Stimulated activated CD8-positive, alpha-beta memory T cell treated with anti-CD3 and anti-CD28 coated beads, Interleukin-15, amount 100 ng/mL, for 4 hours (primary cell): ENCODE measurements at regions not wholly inside any gene's neighbourhood (a gene's known extent, or its start where the extent isn't known, plus 50 kb on each side); places are given as distances from the start of the nearest gene placed in this dataset.
"Not testable (repeated sequence)": the region's sequence is repeated elsewhere in the genome, so short reads cannot be mapped to it uniquely, and the experiment has no call there.

ENCODE experiments used
- DNase-seq, 2 donors: peaks; one replicate each; pipeline ENCODE4 v3.0.0-alpha.2; 2020; ENCODE audit warnings: low read depth in 2 of 2

DNA sequence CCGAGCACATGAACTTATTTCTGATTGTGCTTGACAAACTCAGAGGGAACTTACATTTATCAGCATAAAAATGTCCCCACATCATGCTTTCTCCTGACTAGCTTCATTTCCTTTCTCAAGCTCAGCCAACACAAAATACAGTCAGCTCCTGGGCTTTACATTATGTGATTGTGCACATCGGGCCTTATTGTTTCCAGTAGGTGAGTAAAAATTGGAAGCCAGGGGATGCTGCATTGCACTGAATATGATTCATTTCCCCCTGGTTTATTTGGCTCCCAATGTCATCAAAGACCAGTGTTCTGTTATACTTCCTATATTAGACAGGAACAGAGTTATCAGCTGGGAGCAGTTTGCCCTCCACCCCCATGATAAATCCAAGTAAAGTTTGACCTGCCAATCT lies 521.8 kb downstream of the RMST start:
- DNase-seq: no peak

DNA sequence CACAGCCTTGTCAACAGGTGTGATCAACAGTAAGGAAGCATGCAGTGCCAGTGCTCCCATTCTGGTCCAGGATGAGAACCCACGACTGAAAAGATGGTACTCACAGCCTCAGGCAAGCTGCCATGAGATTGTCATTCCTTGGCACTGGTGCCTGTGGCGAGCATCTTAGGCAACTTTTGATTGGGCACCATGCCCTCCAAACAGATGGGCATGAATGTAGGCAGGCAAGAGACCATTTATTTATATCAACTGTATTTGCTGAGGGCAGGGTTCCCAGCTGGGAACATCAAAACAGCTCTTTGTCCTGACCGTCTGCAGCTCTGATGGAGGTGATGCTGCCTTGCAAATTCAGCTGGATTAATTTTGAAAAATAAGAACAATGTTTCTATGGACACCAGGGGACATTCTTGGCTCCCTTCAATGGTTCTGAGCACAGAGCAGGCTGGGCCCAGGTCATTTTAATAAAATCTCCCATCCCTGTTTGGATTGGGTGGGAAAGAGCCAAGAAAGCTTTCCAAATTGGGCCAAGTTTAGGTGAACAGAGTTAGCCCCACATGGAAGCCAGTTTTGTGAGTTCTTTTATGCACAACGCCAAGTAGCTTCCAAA lies 522.5 kb downstream of the RMST start:
- no peak for DNase-seq

DNA sequence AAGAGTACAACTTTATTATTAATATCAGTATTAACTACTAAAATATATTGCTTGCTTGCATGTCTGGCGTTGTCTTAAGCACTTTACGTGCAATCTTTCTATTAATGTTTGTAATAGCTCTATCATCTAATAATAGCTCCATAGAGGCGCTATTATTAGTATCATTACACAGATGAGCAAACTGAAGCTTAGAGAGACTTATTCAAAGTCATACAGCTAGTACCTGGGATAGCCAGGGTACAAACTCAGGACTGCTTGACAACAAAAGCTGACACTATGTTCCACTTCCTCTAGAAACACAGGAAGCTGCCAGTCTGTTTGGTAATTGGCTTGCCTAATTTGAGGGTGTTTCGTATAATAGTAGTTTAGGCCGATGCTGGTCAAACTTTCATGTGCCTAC lies 523.2 kb downstream of the RMST start:
- DNase-seq: no peak

DNA sequence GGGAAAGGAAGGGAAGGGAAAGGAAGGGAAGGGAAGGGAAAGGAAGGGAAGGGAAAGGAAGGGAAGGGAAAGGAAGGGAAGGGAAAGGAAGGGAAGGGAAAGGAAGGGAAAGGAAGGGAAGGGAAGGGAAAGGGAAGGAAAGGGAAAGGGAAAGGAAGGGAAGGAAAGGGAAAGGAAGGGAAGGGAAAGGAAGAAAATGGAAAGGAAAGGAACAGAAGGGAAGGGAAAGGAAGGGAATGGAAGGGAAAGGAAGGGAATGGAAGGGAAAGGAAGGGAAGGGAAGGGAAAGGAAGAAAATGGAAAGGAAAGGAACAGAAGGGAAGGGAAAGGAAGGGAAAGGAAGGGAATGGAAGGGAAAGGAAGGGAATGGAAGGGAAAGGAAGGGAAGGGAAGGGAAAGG lies 526.0 kb downstream of the RMST start:
- DNase-seq: not testable (repeated sequence)

DNA sequence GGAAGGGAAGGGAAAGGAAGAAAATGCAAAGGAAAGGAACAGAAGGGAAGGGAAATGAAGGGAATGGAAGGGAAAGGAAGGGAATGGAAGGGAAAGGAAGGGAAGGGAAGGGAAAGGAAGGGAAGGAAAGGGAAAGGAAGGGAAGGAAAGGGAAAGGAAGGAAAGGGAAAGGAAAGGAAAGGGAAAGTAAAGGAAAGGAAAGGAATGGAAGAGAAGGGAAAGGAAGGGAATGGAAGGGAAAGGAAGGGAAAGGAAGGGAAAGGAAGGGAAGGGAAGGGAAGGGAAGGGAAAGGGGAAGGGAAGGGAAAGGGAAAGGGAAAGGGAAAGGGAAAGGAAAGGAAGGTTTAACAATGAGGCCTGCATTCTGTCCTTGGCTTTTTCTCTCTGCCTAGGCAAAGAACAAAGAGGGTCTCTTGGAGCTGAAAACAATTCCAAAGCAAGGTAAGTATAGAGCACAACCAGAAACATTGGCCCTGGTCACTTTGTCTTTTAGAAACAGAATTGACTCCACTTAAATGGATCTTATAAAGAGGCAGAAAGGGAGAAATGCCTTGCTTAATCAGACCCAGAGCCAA lies 525.9 kb upstream of the TMPO start:
- no peak for DNase-seq

DNA sequence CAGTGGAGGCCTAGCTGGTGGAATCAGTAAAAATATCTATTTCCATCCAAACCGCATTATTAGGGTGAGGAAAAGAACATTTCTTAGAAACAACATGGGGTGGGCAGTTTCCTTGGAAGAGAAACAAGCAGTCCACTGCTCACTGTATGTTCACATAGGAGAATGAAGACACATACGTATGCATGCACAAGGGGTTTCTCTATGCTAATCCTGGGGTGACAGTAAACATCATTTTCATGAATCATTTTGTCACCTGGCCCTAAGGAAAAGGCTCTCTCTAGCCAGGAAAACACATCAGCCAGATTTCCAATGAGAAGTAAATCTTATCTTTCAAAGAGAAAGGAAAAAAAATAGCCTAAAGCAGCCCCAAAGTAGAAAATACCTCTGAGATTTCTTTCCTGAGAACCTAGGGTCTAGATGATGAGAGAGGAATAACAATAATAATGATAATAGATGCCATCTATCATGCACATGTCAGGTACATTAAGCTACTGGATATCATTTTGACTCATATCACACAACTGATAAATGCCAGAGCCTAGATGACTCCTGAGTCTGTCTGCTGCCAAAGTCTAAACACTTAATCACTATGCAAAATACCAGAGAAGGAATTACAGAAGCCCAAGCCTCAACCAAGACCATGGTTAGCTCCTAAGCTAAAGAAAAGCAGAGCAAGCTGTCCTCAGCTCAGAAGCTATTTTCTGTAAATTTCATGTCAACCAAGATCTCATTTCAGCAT lies 520.5 kb upstream of the TMPO start:
- DNase-seq: no peak

DNA sequence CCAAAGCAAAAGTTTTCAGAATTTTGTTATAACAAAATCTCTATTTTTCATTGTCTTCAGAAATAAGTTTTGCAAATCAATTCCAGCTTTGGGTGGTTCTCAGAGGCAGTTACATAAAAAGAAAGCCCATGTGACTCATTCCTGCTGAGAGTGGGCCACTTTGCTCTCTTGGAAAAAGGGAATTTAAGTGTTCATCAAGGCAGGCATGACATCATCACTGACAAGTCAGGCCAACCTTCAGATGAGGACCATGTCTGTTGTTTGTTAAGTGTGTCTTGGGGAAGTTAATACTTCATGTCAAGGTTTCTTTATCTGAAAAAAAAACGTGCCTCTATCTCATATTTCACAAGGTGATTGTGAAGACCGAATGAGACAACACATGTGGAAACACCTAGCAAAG lies 519.8 kb upstream of the TMPO start:
- DNase-seq: no peak

DNA sequence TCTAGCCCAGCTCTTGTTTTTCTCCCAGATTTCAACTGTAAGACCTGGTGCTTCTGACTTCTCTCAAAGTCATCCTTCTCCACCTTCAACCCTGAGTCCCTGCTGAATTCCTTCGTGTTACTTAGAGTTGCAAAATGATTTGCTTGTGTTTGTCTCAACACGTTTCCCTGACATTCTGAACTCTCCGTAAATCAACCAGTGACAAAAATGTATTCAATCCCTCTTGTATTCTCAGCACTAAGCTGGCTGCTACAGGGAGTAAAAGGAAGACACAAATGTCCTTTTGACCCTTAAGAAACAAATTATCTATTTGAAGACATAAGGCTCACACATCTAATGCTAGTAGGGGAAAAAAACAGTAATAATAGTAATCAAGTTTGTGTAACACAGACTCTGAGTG lies 514.0 kb upstream of the TMPO start:
- no peak for DNase-seq

DNA sequence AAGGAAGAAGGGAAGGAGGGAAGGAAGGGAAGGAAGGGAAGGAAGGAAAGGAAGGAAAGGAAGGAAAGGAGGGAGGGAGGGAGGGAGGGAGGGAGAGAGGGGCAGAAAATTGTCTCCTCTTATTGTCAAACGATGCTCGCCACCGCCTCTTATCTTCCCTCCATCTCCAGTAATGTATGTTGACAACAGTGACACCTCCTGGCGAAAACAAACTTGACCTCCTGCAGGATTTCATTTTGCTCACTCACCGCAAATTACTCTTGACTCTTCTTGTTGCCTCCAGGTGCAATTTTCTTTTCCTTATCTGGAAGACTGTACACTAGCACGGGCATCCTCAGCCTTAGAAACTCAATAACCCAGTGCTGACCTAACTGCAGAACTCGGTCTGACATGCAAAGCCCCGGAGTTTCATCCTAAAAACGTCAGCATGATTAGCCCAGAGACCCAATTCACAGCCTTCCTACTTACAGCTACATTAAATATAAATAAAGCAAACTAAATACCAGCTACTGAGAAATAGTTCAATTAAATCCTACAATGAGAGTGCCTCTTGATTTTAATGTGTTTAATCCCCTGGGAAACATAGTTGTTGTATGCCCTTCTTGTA lies 512.4 kb upstream of the TMPO start:
- DNase-seq: no peak

DNA sequence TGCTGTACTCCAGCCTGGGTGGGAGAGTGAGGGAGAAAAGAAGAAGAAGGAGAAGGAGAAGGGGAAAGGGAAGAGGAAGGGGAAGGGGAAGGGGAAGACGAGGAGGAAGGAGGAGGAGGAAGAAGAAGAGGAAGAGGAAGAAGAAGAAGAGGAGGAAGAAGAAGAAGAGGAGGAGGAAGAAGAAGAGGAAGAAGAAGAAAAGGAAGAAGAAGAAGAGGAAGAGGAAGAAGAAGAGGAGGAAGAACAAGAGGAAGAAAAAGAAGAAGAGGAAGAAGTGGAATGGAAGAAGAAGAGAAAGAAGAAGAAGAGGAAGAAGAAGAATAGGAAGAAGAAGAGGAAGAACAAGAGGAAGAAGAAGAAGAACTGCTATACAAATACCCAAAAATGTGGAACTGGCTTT lies 507.4 kb upstream of the TMPO start:
- no peak for DNase-seq

DNA sequence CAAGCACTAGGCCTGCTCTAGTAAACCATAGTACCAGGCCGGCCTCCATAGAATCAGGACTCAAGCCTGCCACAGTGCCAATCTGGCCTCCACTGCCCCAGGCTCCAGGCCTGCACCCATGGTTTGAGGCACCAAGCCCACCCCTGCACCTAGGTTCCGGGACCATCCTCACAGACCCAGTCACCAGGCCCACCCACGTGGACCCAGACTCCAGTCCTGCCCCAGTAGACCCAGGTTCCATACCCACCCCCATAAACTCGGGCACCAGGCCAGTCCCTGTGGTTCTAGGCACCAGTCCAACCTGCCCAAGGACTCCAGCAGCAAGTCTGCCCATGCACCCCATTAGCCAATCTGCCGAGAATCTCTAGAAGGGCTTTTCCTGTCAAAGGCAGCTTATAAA lies 501.8 kb upstream of the TMPO start:
- no peak for DNase-seq

DNA sequence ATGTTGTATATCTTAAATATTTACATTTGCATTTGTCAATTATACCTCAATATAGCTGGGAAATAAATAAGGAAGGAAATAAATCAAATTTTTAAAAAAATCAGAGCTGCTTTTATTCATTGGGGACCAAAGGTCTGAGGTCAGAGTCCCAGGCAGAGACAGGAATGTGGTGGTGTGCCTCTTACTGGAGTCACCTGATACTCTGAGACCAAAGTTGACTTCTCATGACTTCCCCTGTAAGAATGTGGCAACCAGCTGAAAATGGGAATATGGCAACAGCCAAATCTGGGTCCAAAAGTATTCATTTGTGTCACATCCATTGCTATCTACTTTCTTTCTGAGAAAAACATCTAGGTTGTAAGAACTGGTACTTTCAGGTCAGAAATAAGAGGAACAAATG lies 496.6 kb upstream of the TMPO start:
- DNase-seq: no peak

DNA sequence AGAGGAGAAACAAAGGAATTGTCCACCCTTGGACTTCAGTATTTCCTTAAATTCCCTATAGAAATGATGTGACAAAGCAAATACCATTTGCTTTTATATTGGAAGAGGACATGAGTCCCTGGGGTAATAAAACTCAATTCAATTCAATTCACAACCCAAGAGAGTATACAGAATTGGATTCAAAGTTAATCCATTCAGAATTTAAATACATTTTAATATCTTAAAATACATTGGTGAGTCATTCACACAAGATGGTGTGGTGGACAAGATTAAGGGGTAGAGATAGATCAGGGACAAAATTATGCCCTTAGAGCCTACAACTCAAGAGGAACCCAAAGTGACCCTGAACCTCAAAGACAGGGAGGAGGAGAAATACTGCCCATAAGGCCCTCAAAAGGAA lies 495.0 kb upstream of the TMPO start:
- no peak for DNase-seq

DNA sequence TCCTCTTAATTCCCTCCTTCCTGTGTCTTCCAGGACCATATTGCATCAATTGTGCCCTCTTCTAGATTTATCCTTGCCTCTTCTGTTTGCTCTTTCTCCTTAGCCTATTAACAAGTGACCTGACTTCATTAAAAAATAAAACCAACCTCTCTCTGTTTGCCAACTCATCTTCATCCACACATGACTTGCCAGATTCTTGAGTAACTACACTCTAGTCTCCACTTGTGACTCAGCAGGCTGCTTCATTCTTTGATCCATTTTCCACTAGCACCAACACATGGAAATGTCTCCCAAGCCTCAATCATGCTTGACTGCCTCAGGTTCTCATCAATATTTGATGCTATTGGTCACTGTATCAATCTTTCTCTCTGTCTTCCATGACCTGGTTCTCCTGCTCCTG lies 492.4 kb upstream of the TMPO start:
- no peak for DNase-seq

DNA sequence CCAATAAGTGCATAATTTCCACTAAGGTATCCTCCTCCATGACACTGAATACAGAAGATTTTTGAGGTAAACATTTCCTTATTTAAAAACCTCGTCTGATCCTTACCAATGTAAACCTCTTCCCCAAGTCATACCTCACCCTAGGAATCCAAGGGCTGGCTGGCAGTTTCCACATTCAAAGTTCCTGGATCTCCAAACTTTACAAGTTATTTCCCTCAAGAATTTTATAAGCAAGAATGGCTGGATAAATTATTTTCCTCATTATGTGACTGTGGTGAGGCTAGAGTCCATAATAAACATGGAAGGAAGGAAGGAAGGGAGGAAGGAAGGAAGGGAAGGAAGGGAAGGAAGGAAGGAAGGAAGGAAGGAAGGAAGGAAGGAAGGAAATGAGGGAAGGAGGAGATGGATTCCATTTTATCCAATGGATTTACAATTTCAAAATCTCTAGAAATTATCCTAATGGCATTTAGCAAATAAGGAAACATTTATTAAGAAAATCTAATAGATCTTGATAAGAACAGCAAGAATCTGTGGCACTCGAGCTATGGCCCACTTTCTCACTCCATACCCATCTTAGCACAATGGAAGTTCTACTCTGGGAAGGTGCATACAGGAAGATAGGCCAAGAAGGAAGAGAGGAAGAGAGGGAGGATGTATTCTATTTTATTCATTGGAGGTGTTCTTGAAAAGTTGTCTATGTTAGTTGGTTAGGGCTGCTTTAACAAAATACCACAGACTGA lies 477.8 kb upstream of the TMPO start:
- no peak for DNase-seq

DNA sequence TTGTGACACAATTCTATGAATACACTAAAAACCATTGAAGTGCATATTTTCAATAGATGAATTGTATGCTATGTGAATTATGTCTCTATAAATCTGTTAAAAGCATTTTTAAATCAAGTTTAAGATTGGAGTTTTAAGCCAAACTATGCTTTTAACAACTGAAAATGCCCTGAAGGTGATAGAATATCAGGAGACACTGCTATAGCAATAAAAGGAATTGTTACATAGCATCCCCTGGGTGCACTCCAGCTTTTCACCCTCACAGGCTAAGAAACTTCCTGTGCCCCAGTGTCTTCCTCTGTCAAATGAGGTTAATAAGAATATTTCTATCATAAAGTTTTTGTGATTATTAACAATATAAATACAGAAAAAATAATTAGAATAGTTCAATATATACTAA lies 472.7 kb upstream of the TMPO start:
- no peak for DNase-seq

DNA sequence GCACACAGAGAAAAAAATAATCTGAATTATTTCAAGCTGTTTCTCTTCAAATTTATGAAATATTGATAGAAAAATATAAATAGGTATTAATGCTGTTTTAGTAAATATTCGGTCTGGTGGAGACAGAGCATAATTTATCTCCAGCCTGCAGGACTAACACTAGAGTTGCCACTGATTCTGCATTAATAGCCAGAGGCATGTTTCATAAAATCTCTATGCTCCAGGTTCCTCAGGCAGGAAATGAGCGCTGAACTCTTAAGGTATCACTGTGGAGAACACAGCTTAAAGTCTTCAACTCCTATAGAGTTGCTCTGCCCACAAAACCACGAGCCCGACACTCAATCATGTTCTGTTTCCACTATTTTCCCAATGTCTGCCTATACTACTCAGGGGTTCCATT lies 470.0 kb upstream of the TMPO start:
- no peak for DNase-seq

DNA sequence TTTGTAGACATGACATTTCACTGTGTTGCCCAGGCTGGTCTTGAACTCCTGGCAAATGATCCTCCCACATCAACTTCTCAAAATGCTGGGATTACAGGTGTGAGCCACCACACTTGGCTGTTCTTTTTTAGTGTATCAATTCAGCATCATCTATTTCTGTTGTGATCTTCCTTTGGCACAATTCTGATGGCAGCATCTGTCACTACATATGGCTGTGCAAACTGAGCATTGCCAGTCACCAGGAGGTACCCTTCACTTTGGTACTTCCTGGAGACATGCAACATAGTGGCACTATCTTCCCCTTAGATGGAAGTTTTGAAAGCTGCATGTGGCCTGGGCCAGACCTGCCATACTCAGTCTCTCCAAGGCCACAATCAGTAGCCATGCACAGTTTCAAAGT lies 467.1 kb upstream of the TMPO start:
- no peak for DNase-seq

DNA sequence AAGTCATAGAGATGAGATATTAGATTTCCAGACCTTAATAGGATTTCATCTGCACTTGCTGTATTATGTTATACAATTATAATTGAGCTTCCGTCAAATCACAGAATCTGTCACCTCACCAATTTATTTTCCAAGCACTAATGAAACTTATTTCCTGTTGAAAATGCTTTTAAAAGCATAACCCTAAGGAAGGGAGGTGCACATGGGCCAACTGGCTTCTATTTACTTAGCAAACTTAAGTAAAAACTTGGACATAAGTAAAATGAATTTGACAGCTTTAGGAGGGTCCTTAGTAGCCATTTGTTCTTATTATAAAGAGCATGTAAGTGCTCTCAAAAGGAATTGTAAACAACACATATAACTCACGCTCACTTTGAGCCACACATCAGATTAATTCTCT lies 462.2 kb upstream of the TMPO start:
- DNase-seq: no peak

DNA sequence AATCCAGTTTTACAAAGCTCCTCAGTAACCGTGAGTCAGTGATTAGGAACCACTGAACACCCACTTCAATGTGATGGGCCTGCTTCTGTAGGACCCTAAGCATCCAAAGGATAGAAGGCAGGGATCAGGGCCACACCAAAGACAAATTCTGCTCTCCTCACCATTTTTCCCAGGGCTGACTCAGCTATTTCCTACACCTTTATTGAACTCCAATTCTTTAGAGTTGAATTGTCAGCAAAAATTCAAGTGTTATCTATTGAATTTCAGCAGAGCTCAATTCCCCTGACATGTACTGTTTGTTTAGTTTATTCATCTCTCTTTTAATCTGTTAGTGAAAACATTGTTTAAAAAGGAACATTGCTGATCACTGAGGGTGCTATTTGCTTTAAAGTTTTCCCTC lies 457.7 kb upstream of the TMPO start:
- no peak for DNase-seq

DNA sequence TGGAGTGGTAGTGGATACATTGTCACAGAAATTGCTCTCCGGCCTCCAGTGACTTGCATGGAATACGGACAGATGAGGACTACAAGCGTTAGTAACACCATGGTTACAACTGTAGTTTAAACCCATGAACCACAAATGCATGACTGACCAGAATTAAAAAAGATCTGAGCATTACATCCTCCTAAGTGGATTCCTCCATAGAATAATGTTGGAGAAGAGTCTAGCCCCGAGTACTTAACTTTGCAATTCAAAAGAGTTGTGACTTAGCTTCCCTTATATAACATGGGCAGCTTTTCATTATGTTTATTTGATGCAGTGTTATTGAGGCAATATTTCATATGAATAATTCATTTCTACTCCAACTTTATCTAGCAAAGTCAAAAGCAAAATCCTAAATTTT lies 457.2 kb upstream of the TMPO start:
- no peak for DNase-seq

DNA sequence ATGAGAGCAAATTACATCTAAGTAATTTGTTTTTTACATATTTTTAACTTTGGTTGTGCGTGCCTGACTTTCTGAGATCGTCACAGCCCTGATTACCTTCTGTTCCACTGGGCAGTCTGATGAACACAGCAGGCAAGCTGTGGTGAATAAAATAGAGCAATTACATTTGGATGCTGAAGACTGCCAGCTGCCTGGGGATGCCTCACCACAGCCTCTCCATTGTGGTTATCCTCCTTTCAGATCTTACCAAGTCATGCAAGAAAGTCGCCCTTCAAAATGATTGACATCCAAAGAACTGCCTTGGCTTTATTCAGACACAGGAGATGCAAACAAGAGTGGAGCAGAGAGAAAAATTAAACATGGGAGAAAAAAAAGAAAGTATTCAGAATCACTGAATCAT lies 456.6 kb upstream of the TMPO start:
- DNase-seq: no peak
